Effector memory CD4-positive, alpha-beta T cell (primary cell): ENCODE measurements at regions not wholly inside any gene's neighbourhood (a gene's known extent, or its start where the extent isn't known, plus 50 kb on each side); places are given as distances from the start of the nearest gene placed in this dataset.

Experiments
- DNase-seq, 3 donors: peaks; one replicate each; pipeline ENCODE4 v3.0.0-alpha.2; 2020
- H3K27ac ChIP-seq: 2 replicates; pipeline ENCODE4 v1.7.0; 2013; ENCODE audit warnings: mild to moderate bottlenecking, low read length, moderate library complexity; ENCODE audit not compliant: insufficient read depth, poor library complexity, severe bottlenecking
- H3K27me3 ChIP-seq: replicated peaks from 2 replicates; pipeline ENCODE4 v1.7.0; 2013; ENCODE audit warnings: mild to moderate bottlenecking, low read length; ENCODE audit not compliant: insufficient read depth, control insufficient read depth, poor library complexity, severe bottlenecking
- H3K36me3 ChIP-seq: 2 replicates; pipeline ENCODE4 v1.7.0; 2013; ENCODE audit warnings: mild to moderate bottlenecking, low read length, moderate library complexity; ENCODE audit not compliant: control insufficient read depth, insufficient read depth
- H3K4me1 ChIP-seq: 2 replicates; pipeline ENCODE4 v1.7.0; 2013; ENCODE audit warnings: low read length, mild to moderate bottlenecking; ENCODE audit not compliant: control insufficient read depth, insufficient read depth, poor library complexity, severe bottlenecking
- H3K4me3 ChIP-seq: 2 replicates; pipeline ENCODE4 v1.7.0; 2013; ENCODE audit warnings: low read length, low read depth, mild to moderate bottlenecking; ENCODE audit not compliant: insufficient read depth, poor library complexity, severe bottlenecking
- H3K9me3 ChIP-seq: 2 replicates; pipeline ENCODE4 v1.7.0; 2013; ENCODE audit warnings: mild to moderate bottlenecking, low read length, moderate library complexity; ENCODE audit not compliant: control insufficient read depth

GRCh38 chr2:16018277-16019059 is 78.1 kb downstream of the MYCN start:
- Histone ChIP-seq H3K9me3 (no peaks in the 10 kb centered on the region), H3K27ac (no peak overlapping the region), H3K27me3 (no peaks in the 10 kb centered on the region), H3K36me3 (no peaks in the 10 kb centered on the region), H3K4me1 (no peaks in the 10 kb centered on the region), H3K4me3 (no peak overlapping the region)
- no peak for DNase-seq

- no peaks in the 10 kb centered on the region for H3K36me3 ChIP-seq
- H3K27ac ChIP-seq, result no peak overlapping the region
- no peak for DNase-seq
- no peaks in the 10 kb centered on the region for H3K9me3 ChIP-seq
- no peaks in the 10 kb centered on the region for H3K4me1 ChIP-seq
- H3K27me3 ChIP-seq, result no peaks in the 10 kb centered on the region
- no peak overlapping the region for H3K4me3 ChIP-seq
These were observed 75.9 kb downstream of the MYCN start for GRCh38 chr2:16016282-16016681.

GRCh38 chr2:16015903-16016265 is 75.5 kb downstream of the MYCN start:
- no peaks in the 10 kb centered on the region for H3K27me3 ChIP-seq
- no peaks in the 10 kb centered on the region for H3K9me3 ChIP-seq
- H3K27ac ChIP-seq, result no peak overlapping the region
- no peak overlapping the region for H3K4me3 ChIP-seq
- H3K4me1 ChIP-seq, result no peaks in the 10 kb centered on the region
- DNase-seq, result no peak
- H3K36me3 ChIP-seq, result no peaks in the 10 kb centered on the region

- no peak for DNase-seq
- Histone ChIP-seq H3K36me3 (no peaks in the 10 kb centered on the region), H3K27me3 (no peaks in the 10 kb centered on the region), H3K4me1 (no peaks in the 10 kb centered on the region), H3K27ac (no peak overlapping the region), H3K4me3 (no peak overlapping the region), H3K9me3 (no peaks in the 10 kb centered on the region)
These were observed 75.0 kb downstream of the MYCN start for GRCh38 chr2:16015210-16015902.

- Histone ChIP-seq H3K27me3 (no peaks in the 10 kb centered on the region), H3K4me3 (no peak overlapping the region), H3K27ac (no peak overlapping the region), H3K9me3 (no peaks in the 10 kb centered on the region), H3K4me1 (no peaks in the 10 kb centered on the region), H3K36me3 (no peaks in the 10 kb centered on the region)
- no peak for DNase-seq
These were observed 74.5 kb downstream of the MYCN start for GRCh38 chr2:16014802-16015201.

- no peaks in the 10 kb centered on the region for H3K4me1 ChIP-seq
- H3K36me3 ChIP-seq, result no peaks in the 10 kb centered on the region
- H3K4me3 ChIP-seq, result no peak overlapping the region
- H3K9me3 ChIP-seq, result no peaks in the 10 kb centered on the region
- DNase-seq, result no peak
- no peaks in the 10 kb centered on the region for H3K27me3 ChIP-seq
- no peak overlapping the region for H3K27ac ChIP-seq
These were observed 73.9 kb downstream of the MYCN start for GRCh38 chr2:16014041-16014787.

- Histone ChIP-seq H3K36me3 (no peaks in the 10 kb centered on the region), H3K27ac (no peak overlapping the region), H3K4me1 (no peaks in the 10 kb centered on the region), H3K9me3 (no peaks in the 10 kb centered on the region), H3K27me3 (no peaks in the 10 kb centered on the region), H3K4me3 (no peak overlapping the region)
- no peak for DNase-seq
These were observed 73.1 kb downstream of the MYCN start for GRCh38 chr2:16013359-16013911.

GRCh38 chr2:16012626-16013358 is 72.4 kb downstream of the MYCN start:
- no peak overlapping the region for H3K4me3 ChIP-seq
- no peaks in the 10 kb centered on the region for H3K27me3 ChIP-seq
- DNase-seq, result no peak
- no peaks in the 10 kb centered on the region for H3K36me3 ChIP-seq
- no peaks in the 10 kb centered on the region for H3K9me3 ChIP-seq
- H3K27ac ChIP-seq, result no peak overlapping the region
- H3K4me1 ChIP-seq, result no peaks in the 10 kb centered on the region

GRCh38 chr2:16012029-16012596 is 71.8 kb downstream of the MYCN start:
- H3K4me1 ChIP-seq, result no peaks in the 10 kb centered on the region
- no peaks in the 10 kb centered on the region for H3K36me3 ChIP-seq
- no peaks in the 10 kb centered on the region for H3K9me3 ChIP-seq
- no peaks in the 10 kb centered on the region for H3K27me3 ChIP-seq
- no peak for DNase-seq
- H3K4me3 ChIP-seq, result no peak overlapping the region
- no peak overlapping the region for H3K27ac ChIP-seq
